Sigmoid colon (tissue), 6 donors: ENCODE measurements at regions not wholly inside any gene's neighbourhood (a gene's known extent, or its start where the extent isn't known, plus 50 kb on each side); places are given as distances from the start of the nearest gene placed in this dataset.

Source experiments
- DNase-seq: peaks from one replicate; pipeline ENCODE4 v3.0.0-alpha.2; 2019
- H3K27ac ChIP-seq, 4 donors: fragments of 200-600 bp; sonication (generic); one replicate each; pipeline ENCODE4 v1.5.1; 2016 to 2019; ENCODE audit warnings: mild to moderate bottlenecking in 1 of 4
- H3K27me3 ChIP-seq, 3 donors: fragments of 200-600 bp; sonication (generic); one replicate each; pipeline ENCODE4 v1.5.1; 2019; ENCODE audit warnings: mild to moderate bottlenecking in 1 of 3
- H3K36me3 ChIP-seq, 4 donors: fragments of 200-600 bp; sonication (generic); one replicate each; pipeline ENCODE4 v1.5.1; 2016 to 2019
- H3K4me1 ChIP-seq, 4 donors: fragments of 200-600 bp; sonication (generic); one replicate each; pipeline ENCODE4 v1.5.1; 2017 to 2019
- H3K4me3 ChIP-seq, 4 donors: fragments of 200-600 bp; sonication (generic); one replicate each; pipeline ENCODE4 v1.5.1; 2017 to 2019; ENCODE audit warnings: mild to moderate bottlenecking in 2 of 4, moderate library complexity in 1 of 4
- H3K9me3 ChIP-seq, 4 donors: fragments of 200-600 bp in 3 of 4; sonication (generic) in 3 of 4; one replicate each; pipeline versions ENCODE4 v1.5.1 to v1.6.1; 2013 to 2019
- CTCF ChIP-seq, 4 experiments: fragments of 450-650 bp in 3 of 4; fragments of 200-600 bp in 1 of 4; IDR thresholded peaks; one replicate each; pipeline ENCODE4 v1.5.1; 2016 to 2019; ENCODE audit warnings: antibody characterized with exemption in 4 of 4, mild to moderate bottlenecking in 3 of 4, moderate library complexity in 2 of 4
- EP300 ChIP-seq, 4 donors: sonication (generic); formaldehyde crosslinking; IDR thresholded peaks; one replicate each; pipeline ENCODE4 v1.6.1; 2017; ENCODE audit warnings: antibody characterized with exemption in 4 of 4
- POLR2A ChIP-seq, 2 donors: fragments of 450-650 bp; IDR thresholded peaks; one replicate each; pipeline ENCODE4 v1.6.1; 2016; ENCODE audit warnings: antibody characterized with exemption in 2 of 2, mild to moderate bottlenecking in 2 of 2, moderate library complexity in 2 of 2
- POLR2AphosphoS5 ChIP-seq, 4 donors: sonication (generic); formaldehyde crosslinking; IDR thresholded peaks; one replicate each; pipeline ENCODE4 v1.6.1; 2017; ENCODE audit warnings: antibody characterized with exemption in 4 of 4
- WGBS, 2 donors: extraction: QIAGEN DNeasy Blood & Tissue Kit; methylation state at CpG; one replicate each; pipeline ENCODE4 v1.1.7; 2013; 5-methylcytosine and 5-hydroxymethylcytosine counted together
- intact Hi-C: fragments of 100-400 bp; cut with DNase I; formaldehyde crosslinking; loops from one replicate; pipeline ENCODE4 v1.15.1; 2023
- donor health status: healthy with polysubstance abuse.
- donor health status: healthy.

GRCh38 chr17:45679426-45679825 is 104.7 kb upstream of the CRHR1 start:
- DNase-seq: no peak
- H3K4me3 ChIP-seq: no peak overlapping the region
- H3K4me1 ChIP-seq: no peaks in the 10 kb centered on the region
- H3K36me3 ChIP-seq: no peaks in the 10 kb centered on the region
- intact Hi-C loops: no loop called here
- 85 to 86% methylated on average over 4 of the region's 4 CpGs for WGBS, 2 donors
- peaks cover 0 to 4% (median 2%) of the 10 kb centered on the region in 4 donors for H3K9me3 ChIP-seq
- no peak for TF ChIP-seq POLR2AphosphoS5 (IDR thresholded peaks at IDR 0.05)
- no peak for TF ChIP-seq EP300 (IDR thresholded peaks at IDR 0.05)
- TF ChIP-seq CTCF (IDR thresholded peaks at IDR 0.05): no peak
- H3K27ac ChIP-seq: no peak overlapping the region
- H3K27me3 ChIP-seq: peaks cover 0 to 9% (median 0%) of the 10 kb centered on the region in 3 donors

GRCh38 chr17:45680360-45680759 is 103.8 kb upstream of the CRHR1 start:
- no peak for DNase-seq
- H3K36me3 ChIP-seq: no peaks in the 10 kb centered on the region
- H3K4me3 ChIP-seq: no peak overlapping the region
- H3K9me3 ChIP-seq: peaks cover 0 to 4% (median 2%) of the 10 kb centered on the region in 4 donors
- no peaks in the 10 kb centered on the region for H3K4me1 ChIP-seq
- TF ChIP-seq POLR2A (IDR thresholded peaks at IDR 0.05) (no peak), EP300 (IDR thresholded peaks at IDR 0.05) (no peak), POLR2AphosphoS5 (IDR thresholded peaks at IDR 0.05) (no peak), CTCF (IDR thresholded peaks at IDR 0.05) (no peak)
- no peak overlapping the region for H3K27ac ChIP-seq
- intact Hi-C loops: no loop called here
- 19 to 64% methylated on average over 2 of the region's 2 CpGs for WGBS, 2 donors
- peaks cover 0 to 9% (median 0%) of the 10 kb centered on the region in 3 donors for H3K27me3 ChIP-seq

- intact Hi-C loops: no loop called here
- DNase-seq: no peak
- TF ChIP-seq EP300 (IDR thresholded peaks at IDR 0.05) (no peak), POLR2A (IDR thresholded peaks at IDR 0.05) (no peak), POLR2AphosphoS5 (IDR thresholded peaks at IDR 0.05) (no peak), CTCF (IDR thresholded peaks at IDR 0.05) (no peak)
- no peak overlapping the region for H3K27ac ChIP-seq
- H3K36me3 ChIP-seq: no peaks in the 10 kb centered on the region
- 61 to 74% methylated on average over 9 of the region's 9 CpGs for WGBS, 2 donors
- no peaks in the 10 kb centered on the region for H3K4me1 ChIP-seq
- H3K9me3 ChIP-seq: peaks cover 0 to 4% (median 2%) of the 10 kb centered on the region in 4 donors
- H3K4me3 ChIP-seq: no peak overlapping the region
- H3K27me3 ChIP-seq: peaks cover 0 to 9% (median 0%) of the 10 kb centered on the region in 3 donors
Measured at GRCh38 chr17:45681706-45682105, 102.4 kb upstream of the CRHR1 start.

- Histone ChIP-seq H3K27ac (no peak overlapping the region), H3K27me3 (peaks cover 0 to 24% (median 0%) of the 10 kb centered on the region in 3 donors), H3K9me3 (no peaks in the 10 kb centered on the region), H3K4me3 (no peak overlapping the region), H3K4me1 (no peaks in the 10 kb centered on the region), H3K36me3 (no peaks in the 10 kb centered on the region)
- intact Hi-C loops: no loop called here
- WGBS, 2 donors: 81 to 83% methylated on average over 4 of the region's 4 CpGs
- peak; percentile 12 for DNase-seq
- TF ChIP-seq POLR2AphosphoS5 (IDR thresholded peaks at IDR 0.05) (no peak), CTCF (IDR thresholded peaks at IDR 0.05) (no peak), EP300 (IDR thresholded peaks at IDR 0.05) (no peak), POLR2A (IDR thresholded peaks at IDR 0.05) (no peak)
Measured at GRCh38 chr17:45686250-45686649, 97.9 kb upstream of the CRHR1 start.

- DNase-seq: no peak
- WGBS, 2 donors: 83 to 89% methylated on average over 2 of the region's 2 CpGs
- peaks cover 0 to 30% (median 0%) of the 10 kb centered on the region in 3 donors for H3K27me3 ChIP-seq
- no peaks in the 10 kb centered on the region for H3K9me3 ChIP-seq
- H3K27ac ChIP-seq: no peak overlapping the region
- intact Hi-C loops: no loop called here
- no peak overlapping the region for H3K4me3 ChIP-seq
- TF ChIP-seq EP300 (IDR thresholded peaks at IDR 0.05) (no peak), CTCF (IDR thresholded peaks at IDR 0.05) (no peak), POLR2AphosphoS5 (IDR thresholded peaks at IDR 0.05) (no peak), POLR2A (IDR thresholded peaks at IDR 0.05) (no peak)
- H3K36me3 ChIP-seq: no peaks in the 10 kb centered on the region
- no peaks in the 10 kb centered on the region for H3K4me1 ChIP-seq
Measured at GRCh38 chr17:45687594-45687993, 96.5 kb upstream of the CRHR1 start.
